ENCODE measurements at regions not wholly inside any gene's neighbourhood (a gene's known extent, or its start where the extent isn't known, plus 50 kb on each side); places are given as distances from the start of the nearest gene placed in this dataset.

DNA sequence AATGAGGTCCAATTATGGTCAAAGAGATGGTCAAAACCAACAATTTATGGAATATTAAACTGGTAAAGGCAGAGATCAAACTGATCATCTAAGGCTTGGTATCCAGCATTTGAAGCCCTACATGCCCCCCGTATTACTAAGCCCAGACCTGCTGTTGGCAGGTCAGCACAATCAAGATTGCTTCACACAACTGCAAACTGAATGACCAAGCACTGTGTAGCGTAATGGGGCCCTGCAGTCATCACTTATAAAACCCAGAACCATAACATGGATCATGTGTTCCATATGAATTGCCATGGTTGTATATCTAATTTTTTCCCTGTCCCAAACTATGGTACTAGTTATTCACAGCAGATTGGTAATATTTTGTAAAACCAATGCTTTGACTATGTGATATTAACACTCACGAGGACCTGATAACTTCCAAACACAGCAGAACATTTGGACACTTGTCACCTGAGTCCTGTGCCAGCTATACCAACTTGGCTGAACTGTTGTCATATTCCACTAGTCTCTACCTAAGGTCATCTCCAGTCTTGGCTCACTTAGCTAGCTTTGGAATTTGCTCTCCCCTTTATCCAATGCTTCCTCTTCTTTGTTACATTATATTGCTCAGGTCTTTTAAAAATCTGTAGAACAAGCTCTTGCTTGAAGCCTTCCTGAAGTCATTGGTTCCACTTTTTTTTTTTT, 81.7 kb upstream of the HMHB1 start:
- Histone ChIP-seq H3K27me3 (no peaks in the 10 kb centered on the region), H3K27ac (no peak overlapping the region), H3K9me3 (no peaks in the 10 kb centered on the region), H3K4me1 (no peaks in the 10 kb centered on the region), H3K36me3 (no peaks in the 10 kb centered on the region), H3K4me3 (no peak overlapping the region)
- no peak for DNase-seq
- intact Hi-C loops (cut with DNase I): no loop called here
- no peak for ATAC-seq
- TF ChIP-seq, protein P1, sequence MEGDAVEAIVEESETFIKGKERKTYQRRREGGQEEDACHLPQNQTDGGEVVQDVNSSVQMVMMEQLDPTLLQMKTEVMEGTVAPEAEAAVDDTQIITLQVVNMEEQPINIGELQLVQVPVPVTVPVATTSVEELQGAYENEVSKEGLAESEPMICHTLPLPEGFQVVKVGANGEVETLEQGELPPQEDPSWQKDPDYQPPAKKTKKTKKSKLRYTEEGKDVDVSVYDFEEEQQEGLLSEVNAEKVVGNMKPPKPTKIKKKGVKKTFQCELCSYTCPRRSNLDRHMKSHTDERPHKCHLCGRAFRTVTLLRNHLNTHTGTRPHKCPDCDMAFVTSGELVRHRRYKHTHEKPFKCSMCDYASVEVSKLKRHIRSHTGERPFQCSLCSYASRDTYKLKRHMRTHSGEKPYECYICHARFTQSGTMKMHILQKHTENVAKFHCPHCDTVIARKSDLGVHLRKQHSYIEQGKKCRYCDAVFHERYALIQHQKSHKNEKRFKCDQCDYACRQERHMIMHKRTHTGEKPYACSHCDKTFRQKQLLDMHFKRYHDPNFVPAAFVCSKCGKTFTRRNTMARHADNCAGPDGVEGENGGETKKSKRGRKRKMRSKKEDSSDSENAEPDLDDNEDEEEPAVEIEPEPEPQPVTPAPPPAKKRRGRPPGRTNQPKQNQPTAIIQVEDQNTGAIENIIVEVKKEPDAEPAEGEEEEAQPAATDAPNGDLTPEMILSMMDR (IDR thresholded peaks at IDR 0.05): no peak

DNA sequence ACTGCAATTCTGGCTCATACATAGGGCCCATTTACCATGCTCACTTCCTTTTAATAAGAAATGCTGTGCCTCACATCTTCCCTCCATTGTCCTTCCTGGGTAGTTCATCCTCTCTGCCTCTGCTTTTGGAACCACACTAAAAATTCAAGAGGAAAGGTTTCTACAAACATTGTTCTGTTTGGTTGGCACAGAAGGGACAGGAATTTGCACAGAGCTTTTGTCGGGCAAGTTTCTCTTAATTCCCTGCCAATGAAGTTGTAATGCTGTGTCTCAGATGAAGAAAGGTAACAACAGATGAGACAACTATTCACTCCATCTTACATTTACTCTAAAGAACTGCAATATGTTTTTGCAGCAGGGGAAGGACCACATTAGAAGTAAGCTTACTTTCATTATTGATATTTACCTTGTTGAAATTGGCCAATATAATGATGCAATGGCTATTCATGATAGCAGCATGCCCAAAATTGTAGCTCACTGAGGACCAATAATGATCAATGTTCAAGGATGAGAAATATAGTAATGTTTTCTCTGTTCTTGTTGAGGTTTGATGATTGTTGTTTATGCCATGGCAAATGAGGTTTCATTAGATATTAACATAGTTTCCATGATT, 82.5 kb upstream of the HMHB1 start:
- Histone ChIP-seq H3K27me3 (no peaks in the 10 kb centered on the region), H3K4me3 (no peak overlapping the region), H3K4me1 (no peaks in the 10 kb centered on the region), H3K9me3 (no peaks in the 10 kb centered on the region), H3K36me3 (no peaks in the 10 kb centered on the region), H3K27ac (no peak overlapping the region)
- ATAC-seq (no peak), DNase-seq (no peak)
- TF ChIP-seq, protein P1 (IDR thresholded peaks at IDR 0.05): no peak
- intact Hi-C loops (cut with DNase I): no loop called here

- TF ChIP-seq, protein P1 (IDR thresholded peaks at IDR 0.05): no peak
- H3K36me3 ChIP-seq: no peaks in the 10 kb centered on the region
- ATAC-seq: no peak
Measured at GRCh38 chr5:143723159-143723558, 88.8 kb upstream of the HMHB1 start.

GRCh38 chr5:143721925-143722324, 90.0 kb upstream of the HMHB1 start:
- intact Hi-C loops (cut with DNase I): no loop called here
- H3K27me3 ChIP-seq: no peaks in the 10 kb centered on the region
- no peaks in the 10 kb centered on the region for H3K4me1 ChIP-seq
- TF ChIP-seq, protein P1 (IDR thresholded peaks at IDR 0.05): no peak
- no peak overlapping the region for H3K4me3 ChIP-seq
- H3K27ac ChIP-seq: no peak overlapping the region
- DNase-seq (no peak), ATAC-seq (no peak)
- no peaks in the 10 kb centered on the region for H3K9me3 ChIP-seq
- no peaks in the 10 kb centered on the region for H3K36me3 ChIP-seq

More at GRCh38 chr5:143723159-143723558, 88.8 kb upstream of the HMHB1 start:
- Histone ChIP-seq H3K4me1 (no peaks in the 10 kb centered on the region), H3K27ac (no peak overlapping the region), H3K27me3 (no peaks in the 10 kb centered on the region), H3K9me3 (no peaks in the 10 kb centered on the region), H3K4me3 (no peak overlapping the region)
- no peak for DNase-seq
- intact Hi-C loops (cut with DNase I): no loop called here

GRCh38 chr5:143720689-143721088, 91.3 kb upstream of the HMHB1 start:
- DNase-seq (no peak), ATAC-seq (no peak)
- H3K9me3 ChIP-seq: no peaks in the 10 kb centered on the region
- no peak overlapping the region for H3K27ac ChIP-seq
- H3K27me3 ChIP-seq: no peaks in the 10 kb centered on the region
- no peak overlapping the region for H3K4me3 ChIP-seq
- no peaks in the 10 kb centered on the region for H3K4me1 ChIP-seq
- TF ChIP-seq, protein P1 (IDR thresholded peaks at IDR 0.05): no peak
- intact Hi-C loops (cut with DNase I): no loop called here
- H3K36me3 ChIP-seq: no peaks in the 10 kb centered on the region

All from upper lobe of right lung (tissue), 1 donor.